ENCODE measurements at regions not wholly inside any gene's neighbourhood (a gene's known extent, or its start where the extent isn't known, plus 50 kb on each side); places are given as distances from the start of the nearest gene placed in this dataset.
"Not testable (repeated sequence)": the region's sequence is repeated elsewhere in the genome, so short reads cannot be mapped to it uniquely, and the experiment has no call there.

DNA sequence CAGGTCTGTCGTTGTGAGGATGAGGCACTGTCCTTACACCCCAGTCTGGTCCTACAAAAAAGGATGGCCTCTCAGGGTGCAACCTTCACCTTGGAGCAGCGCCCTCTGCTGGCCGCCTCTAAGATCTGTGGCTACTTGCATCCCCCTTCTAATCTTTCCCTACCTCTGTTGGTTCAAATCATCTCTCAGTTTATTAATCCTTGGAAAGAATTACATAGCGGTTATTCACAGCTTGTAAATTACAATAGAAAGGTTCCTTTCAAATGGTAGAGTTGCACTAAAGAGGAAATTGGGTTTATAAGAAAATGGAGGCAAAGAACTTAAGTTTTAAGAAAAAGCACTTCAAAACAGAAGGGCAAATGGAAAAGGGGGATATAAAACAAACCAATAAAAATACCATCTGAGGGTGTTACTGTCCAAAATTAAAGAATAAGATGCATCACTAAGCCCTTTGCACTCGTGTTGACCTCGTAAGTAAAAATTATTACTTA is 102.0 kb upstream of the PLEKHM1 start:
- DNase-seq: not testable (repeated sequence)

DNA sequence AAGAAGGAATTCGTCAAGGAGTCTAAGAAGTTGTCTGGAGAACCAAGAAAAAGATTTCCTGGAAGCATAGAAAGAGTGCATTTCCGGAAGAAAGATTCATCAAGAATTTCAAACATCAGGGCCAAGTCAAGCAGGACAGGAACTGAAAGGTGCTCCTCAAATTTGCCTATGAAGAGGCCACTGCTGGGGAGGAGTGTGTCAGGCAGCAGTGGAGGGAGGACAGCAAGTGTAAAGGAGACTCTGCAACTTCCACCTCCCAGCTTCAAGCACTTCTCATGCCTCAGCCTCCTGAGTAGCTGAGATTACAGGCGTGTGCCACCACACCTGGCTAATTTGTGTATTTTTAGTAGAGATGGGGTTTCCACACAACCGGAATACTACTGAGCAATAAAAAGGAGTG is 105.8 kb upstream of the PLEKHM1 start:
- DNase-seq: not testable (repeated sequence)

GRCh38 chr17:45600052-45601012 is 109.8 kb upstream of the PLEKHM1 start:
- not testable (repeated sequence) for DNase-seq

DNA sequence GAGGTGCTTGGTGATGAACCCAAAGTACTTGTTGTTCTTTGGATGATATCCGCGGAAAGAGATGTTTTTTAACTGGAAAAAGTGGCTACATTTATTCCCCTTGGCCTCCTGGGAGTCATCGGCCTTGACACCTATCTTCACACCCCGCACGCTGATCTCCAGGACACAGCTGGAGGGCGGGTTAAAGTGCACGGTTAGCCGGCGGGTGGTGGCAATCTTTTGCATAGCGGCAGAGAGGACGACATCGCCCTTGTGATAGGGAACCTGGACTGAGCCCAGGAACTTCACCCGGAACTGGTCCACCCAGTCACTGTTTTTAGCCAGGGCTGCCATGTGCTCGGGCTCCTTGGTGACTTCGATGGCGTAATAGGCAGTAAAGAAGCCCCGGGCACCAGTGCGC is 110.5 kb upstream of the PLEKHM1 start:
- not testable (repeated sequence) for DNase-seq

DNA sequence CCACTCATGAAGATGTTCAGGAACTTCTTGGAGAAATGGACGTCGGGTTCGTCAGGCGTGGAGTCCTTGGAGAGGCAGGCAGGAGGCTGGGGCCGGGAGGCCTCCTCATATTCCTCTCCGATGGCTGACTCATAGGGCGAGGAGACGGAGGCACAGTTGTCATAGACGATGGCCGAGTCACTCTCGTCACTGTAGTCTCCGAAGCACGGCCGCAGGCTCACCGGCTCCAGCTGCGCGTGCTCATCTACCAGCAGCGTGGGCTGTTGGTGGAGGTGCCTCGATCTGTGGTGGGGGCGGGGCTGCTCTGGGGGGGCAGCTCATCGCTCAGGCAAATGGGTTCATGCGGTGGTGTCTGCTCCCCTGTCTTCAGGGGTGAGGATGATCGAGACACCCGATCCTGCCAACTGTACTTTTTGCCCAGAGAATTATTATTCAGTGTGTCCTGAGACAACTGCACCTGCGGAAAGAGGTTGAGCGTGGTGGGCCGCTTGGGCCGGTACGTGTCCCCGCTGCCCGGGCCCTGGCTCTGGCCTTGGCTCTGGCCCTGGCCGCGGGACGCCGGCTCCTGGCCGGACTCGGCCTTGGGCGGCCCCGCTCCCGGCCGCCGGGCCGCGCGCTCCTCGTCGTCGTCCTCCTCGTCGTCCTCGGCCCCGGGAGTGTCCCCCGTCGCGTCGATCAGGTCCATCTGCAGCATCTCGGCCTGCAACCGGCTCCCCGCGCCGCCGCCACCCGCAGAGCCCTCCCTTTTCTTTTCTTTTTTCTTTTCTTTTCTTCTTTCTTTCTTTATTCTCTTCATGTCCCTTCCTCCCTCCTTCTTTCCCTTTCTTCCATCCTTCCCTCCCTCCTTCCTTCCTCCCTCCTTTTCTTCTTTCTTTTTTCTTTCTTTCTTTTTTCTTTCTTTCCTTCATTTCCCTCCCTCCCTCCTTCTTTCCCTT is 111.4 kb upstream of the PLEKHM1 start:
- not testable (repeated sequence) for DNase-seq

DNA sequence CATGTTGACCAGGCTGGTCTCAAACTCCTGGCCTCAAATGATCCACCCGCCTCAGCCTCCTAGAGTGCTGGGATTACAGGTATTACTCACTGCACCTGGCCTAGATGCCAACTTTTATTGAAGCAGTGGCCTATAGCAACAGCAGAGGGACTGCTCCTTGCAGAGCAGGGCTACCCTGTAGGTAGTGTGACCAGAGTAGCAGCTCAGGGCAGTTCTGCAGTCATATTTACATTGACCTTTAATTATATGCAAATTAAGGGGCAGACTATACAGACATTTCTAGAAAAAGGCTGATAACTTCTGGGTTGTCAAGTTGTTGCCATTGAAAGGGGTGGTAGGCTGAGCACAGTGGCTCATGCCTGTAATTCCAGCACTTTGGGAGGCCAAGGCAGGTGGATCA is 115.2 kb upstream of the PLEKHM1 start:
- not testable (repeated sequence) for DNase-seq

- DNase-seq: not testable (repeated sequence)
Observed at GRCh38 chr17:45619984-45620405, 129.5 kb upstream of the PLEKHM1 start.

GRCh38 chr17:45620468-45620867 is 129.9 kb upstream of the PLEKHM1 start:
- DNase-seq: not testable (repeated sequence)

- DNase-seq: not testable (repeated sequence)
Observed at GRCh38 chr17:45621087-45621486, 130.6 kb upstream of the PLEKHM1 start.

- not testable (repeated sequence) for DNase-seq
Observed at GRCh38 chr17:45622295-45622694, 131.8 kb upstream of the PLEKHM1 start.

DNA sequence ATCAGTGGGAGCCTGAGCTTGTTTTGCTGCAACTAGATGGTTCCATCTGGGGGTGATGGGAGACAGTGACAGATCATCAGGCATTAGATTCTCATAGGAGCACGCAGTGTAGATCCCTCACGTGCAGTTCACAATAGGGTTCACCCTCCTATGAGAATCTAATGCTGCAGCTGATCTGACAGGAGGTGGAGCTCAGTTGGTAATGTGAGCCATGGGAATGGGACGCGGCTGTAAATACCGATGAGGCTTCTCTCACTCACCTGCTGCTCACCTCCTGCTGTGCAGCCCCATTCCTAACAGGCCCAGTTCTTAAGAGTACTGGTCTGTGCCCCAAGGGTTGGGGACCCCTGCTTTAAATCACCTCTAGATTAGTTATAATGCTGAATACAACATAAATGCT is 137.5 kb upstream of the PLEKHM1 start:
- DNase-seq: no peak

DNA sequence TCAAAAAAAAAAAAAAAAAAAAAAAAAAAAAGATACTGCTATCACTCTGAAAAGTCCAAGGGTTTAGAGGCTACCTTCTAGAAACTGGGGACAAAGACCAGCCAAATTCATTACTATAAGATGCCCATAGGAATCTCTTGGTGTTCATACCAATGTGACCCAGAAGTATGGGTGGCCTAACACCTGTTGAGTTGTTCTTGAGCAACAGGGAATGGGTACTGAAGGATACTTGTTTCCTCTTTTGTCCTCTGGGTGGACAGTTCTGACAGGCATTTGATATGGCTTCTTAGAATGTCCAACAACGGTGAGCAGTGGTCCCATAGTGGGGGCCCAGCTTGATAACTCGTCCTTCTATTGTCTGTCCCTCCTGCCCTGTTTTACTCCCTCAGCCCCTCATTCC is 141.4 kb upstream of the PLEKHM1 start:
- DNase-seq: no peak

DNA sequence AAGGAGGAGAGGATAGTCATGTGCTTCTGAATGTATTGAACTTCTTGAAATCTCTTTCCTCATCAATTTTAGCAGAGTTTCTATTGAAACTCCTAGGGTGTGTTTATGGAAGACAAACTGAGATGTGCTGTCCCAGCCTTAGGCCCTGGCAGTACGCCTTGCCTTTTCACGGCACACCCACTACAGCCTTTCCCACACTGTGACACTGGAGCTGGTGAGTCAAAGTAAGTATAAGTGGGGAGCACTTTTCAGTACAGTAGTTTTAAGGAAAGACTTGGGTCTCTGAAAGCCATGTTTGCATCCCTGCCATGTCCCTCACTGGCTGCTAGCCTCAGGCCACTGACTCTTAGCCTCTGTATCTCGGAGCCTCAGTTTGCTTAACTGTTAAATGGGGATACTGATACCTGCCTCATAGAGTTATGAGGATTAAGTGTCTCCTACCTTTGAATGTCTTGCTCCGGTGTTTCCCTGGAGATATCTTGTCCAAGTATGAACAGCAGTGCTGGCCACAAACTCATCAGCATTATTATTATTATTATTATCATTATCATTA is 144.7 kb upstream of the CRHR1 start:
- DNase-seq: no peak

GRCh38 chr17:45640141-45640850 is 143.8 kb upstream of the CRHR1 start:
- DNase-seq: no peak

DNA sequence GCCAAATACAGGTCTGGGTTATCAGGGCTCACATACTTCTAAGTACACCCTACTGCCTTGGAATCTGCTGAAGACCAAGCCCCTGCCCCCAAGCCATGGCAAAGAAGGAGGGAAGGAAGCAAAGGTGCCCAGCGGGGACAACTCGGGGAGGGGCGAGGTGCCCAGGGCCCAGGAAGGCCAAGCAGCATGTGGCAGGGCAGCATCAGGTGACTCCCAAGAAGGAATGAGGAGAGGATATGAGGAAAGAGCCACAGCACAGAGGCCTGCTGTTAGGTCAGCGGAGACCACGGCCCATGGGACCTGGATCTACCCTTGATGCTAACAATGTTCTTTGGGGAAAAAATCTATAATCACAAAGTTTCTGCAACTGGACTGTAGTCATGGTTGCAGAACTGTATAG is 142.6 kb upstream of the CRHR1 start:
- no peak for DNase-seq

DNA sequence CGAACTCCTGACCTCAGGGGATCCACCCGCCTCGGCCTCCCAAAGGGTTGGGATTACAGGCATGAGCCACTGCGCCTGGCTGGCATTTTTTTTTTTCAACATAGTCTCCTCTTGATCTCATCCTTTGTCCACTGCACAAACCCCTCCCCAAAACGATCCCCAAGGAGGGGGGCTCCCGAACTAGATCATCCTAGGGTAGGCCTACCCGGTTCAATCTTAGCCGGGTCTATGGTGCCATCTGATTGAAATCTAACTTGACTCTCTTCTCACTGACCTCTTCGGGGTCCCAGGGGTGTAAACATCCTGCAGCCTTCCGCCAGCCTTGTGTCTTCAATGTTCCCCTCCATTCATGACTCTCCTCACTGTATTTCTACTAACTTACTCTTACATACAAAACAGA is 140.5 kb upstream of the CRHR1 start:
- no peak for DNase-seq

DNA sequence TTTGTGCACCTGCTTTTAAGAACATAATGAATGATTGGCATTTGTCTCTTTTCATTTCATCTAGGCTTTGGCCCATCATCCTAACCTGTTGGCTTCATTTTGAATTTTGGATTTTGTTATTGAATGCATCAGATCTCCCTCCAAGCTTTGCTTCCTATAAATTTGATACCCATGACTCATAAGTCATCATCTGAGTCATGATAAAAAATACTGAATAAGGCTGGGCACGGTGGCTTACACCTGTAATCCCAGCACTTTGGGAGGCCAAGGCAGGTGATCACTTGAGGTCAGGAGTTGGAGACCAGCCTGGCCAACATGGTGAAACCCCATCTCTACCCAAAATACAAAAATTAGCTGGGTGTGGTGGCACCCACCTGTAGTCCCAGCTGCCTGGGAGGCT is 139.5 kb upstream of the CRHR1 start:
- DNase-seq: not testable (repeated sequence)

GRCh38 chr17:45645330-45645729 is 138.8 kb upstream of the CRHR1 start:
- DNase-seq: no peak

- DNase-seq: no peak
Observed at GRCh38 chr17:45646288-45646988, 137.7 kb upstream of the CRHR1 start.

DNA sequence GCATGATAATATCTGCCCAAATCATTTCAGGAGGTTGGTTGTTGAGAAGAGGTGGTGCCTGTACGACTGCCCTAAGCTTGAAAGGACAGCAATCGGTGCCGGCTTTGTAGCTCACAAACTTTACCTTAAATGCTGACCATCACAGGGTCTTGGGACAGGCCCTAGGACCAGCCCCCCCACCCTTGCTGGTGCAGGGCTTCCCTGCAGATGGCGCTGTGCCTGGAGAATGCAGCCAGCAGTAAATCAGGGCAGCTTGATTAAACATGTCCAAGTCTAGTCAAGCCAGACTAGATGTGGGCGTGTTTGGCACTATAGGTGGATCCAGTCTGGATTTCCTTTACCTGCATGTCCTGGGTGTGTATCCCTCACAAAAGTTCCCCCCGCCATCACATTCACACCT is 135.5 kb upstream of the CRHR1 start:
- no peak for DNase-seq

- DNase-seq: no peak
Observed at GRCh38 chr17:45649796-45650195, 134.3 kb upstream of the CRHR1 start.

DNA sequence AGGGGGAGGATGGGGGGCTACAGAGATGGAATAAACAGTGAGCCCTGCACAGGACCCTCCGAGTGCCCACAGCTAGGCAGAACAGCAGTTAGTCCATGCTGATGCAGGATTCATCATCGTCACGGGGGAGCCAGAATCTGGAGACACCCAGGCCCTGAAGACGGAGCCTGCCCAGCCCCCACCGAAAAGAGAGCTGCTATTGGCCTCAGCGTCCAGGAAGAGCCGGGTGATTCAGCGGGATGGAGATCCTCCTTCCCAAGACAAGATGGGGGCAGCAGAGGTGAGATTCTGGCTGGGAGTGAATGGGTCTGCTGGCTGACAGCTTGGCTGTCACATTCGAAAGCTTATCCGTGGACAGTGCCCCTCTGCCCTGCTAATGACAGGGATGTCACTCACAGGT is 133.6 kb upstream of the CRHR1 start:
- DNase-seq: no peak
